B cell (primary cell): ENCODE measurements at regions not wholly inside any gene's neighbourhood (a gene's known extent, or its start where the extent isn't known, plus 50 kb on each side); places are given as distances from the start of the nearest gene placed in this dataset. TPM values are rescaled to one million over a fixed set of nuclear protein-coding genes. Genes with fewer than 3 reads are reported as not detected.

Source experiments
- ATAC-seq: fragments of 200-7000 bp; cut with Tn5 transposase; one replicate; pipeline ENCODE4 v1.10.0; 2021; ENCODE audit warnings: low read depth, mild to moderate bottlenecking, moderate number of reproducible peaks, moderate library complexity
- CTCF ChIA-PET: fragments of 350-600 bp; sonication (Branson Sonifier 250); formaldehyde crosslinking; loops from one replicate; lab custom pipeline; 2021; ENCODE audit warnings: antibody characterized with exemption, inconsistent platforms; lab: Charles Lee
- POLR2A ChIA-PET: fragments of 350-600 bp; sonication (Branson Sonifier 250); formaldehyde crosslinking; loops from one replicate; lab custom pipeline; 2021; ENCODE audit warnings: antibody characterized with exemption; lab: Charles Lee
- DNase-seq: peaks from one replicate; pipeline ENCODE4 v3.0.0; 2013
- H2AFZ ChIP-seq: 2 replicates; pipeline ENCODE4 v1.6.1; 2012; ENCODE audit warnings: mild to moderate bottlenecking, low read depth, low read length; ENCODE audit not compliant: insufficient read depth, poor library complexity, severe bottlenecking
- H3K27ac ChIP-seq, 2 donors: 1 replicate in 1 of 2; 2 replicates in 1 of 2; pipeline ENCODE4 v1.5.1; 2012 to 2013; ENCODE audit warnings: low read length in 2 of 2, mild to moderate bottlenecking in 2 of 2, moderate library complexity in 1 of 2
- H3K27me3 ChIP-seq, 4 experiments: fragments of 200-600 bp in 1 of 4; sonication (generic) in 1 of 4; replicated peaks in 1 of 4; 1 replicate in 2 of 4; 2 replicates in 2 of 4; pipeline versions ENCODE4 v1.6.1 to v1.7.0; 2013 to 2016; ENCODE audit warnings: low read length in 3 of 4, mild to moderate bottlenecking in 2 of 4, mixed read lengths in 1 of 4, moderate library complexity in 1 of 4; ENCODE audit not compliant: insufficient read depth in 4 of 4, control insufficient read depth in 3 of 4; ENCODE audit errors: control extremely low read depth in 1 of 4
- H3K36me3 ChIP-seq, 2 experiments: replicated peaks in 1 of 2; 1 replicate in 1 of 2; 2 replicates in 1 of 2; pipeline versions ENCODE4 v1.6.1 to v1.7.1; 2013; ENCODE audit warnings: low read length in 1 of 2; ENCODE audit not compliant: insufficient read depth in 2 of 2, control insufficient read depth in 1 of 2; ENCODE audit errors: control extremely low read depth in 1 of 2, extremely low read depth in 1 of 2
- H3K4me1 ChIP-seq, 2 donors: fragments of 200-600 bp in 1 of 2; sonication (generic) in 1 of 2; 1 replicate in 1 of 2; 2 replicates in 1 of 2; pipeline versions ENCODE4 v1.5.1 to v1.6.1; 2013 to 2017; ENCODE audit warnings: low read length in 2 of 2; ENCODE audit not compliant: control insufficient read depth in 2 of 2, insufficient read depth in 2 of 2
- H3K4me2 ChIP-seq: replicated peaks from 2 replicates; pipeline ENCODE3; 2012; ENCODE audit warnings: mild to moderate bottlenecking, low read depth, low read length; ENCODE audit not compliant: poor library complexity, severe bottlenecking
- H3K4me3 ChIP-seq, 5 experiments: fragments of 200-600 bp in 1 of 5; sonication (generic) in 1 of 5; 1 replicate in 3 of 5; 2 replicates in 2 of 5; pipeline versions ENCODE4 v1.5.1 to v1.7.0; 2011 to 2016; ENCODE audit warnings: low read length in 4 of 5, mild to moderate bottlenecking in 4 of 5, low read depth in 2 of 5, control low read depth in 1 of 5, moderate library complexity in 1 of 5; ENCODE audit not compliant: insufficient read depth in 1 of 5; ENCODE audit errors: control extremely low read depth in 1 of 5, extremely low read depth in 1 of 5
- H3K79me2 ChIP-seq: fragments of 200-600 bp; sonication (generic); one replicate; pipeline ENCODE4 v1.6.0; 2016; ENCODE audit warnings: low read length; ENCODE audit not compliant: control insufficient read depth, insufficient read depth
- H3K9ac ChIP-seq: fragments of 200-600 bp; sonication (generic); 2 replicates; pipeline ENCODE4 v1.6.1; 2017; ENCODE audit warnings: mild to moderate bottlenecking, low read length, moderate library complexity
- H3K9me3 ChIP-seq, 3 donors: one replicate each; pipeline versions ENCODE4 v1.6.1 to v1.7.1; 2013; ENCODE audit warnings: low read length in 2 of 3; ENCODE audit not compliant: control insufficient read depth in 2 of 3, insufficient read depth in 1 of 3; ENCODE audit errors: control extremely low read depth in 1 of 3
- H4K20me1 ChIP-seq: 2 replicates; pipeline ENCODE4 v1.6.0; 2012; ENCODE audit warnings: mild to moderate bottlenecking, low read length; ENCODE audit not compliant: insufficient read depth, control insufficient read depth, poor library complexity, severe bottlenecking
- H3K27ac Mint-ChIP-seq: one replicate; pipeline ENCODE4 v1.8.0; 2021; ENCODE audit warnings: mixed read lengths
- H3K27me3 Mint-ChIP-seq: one replicate; pipeline ENCODE4 v1.8.0; 2021; ENCODE audit warnings: mixed read lengths
- H3K4me1 Mint-ChIP-seq: one replicate; pipeline ENCODE4 v1.8.0; 2021; ENCODE audit warnings: mixed read lengths
- H3K4me3 Mint-ChIP-seq: one replicate; pipeline ENCODE4 v1.8.0; 2021; ENCODE audit warnings: mixed read lengths
- H3K9me3 Mint-ChIP-seq: one replicate; pipeline ENCODE4 v1.8.0; 2022; ENCODE audit warnings: mixed read lengths; ENCODE audit not compliant: insufficient read depth
- CTCF ChIP-seq: fragments of 200-600 bp; IDR thresholded peaks from one replicate; pipeline ENCODE4 v1.8.0; 2022; ENCODE audit warnings: antibody characterized with exemption, mild to moderate bottlenecking
- EZH2 ChIP-seq: IDR thresholded peaks from 2 replicates; pipeline ENCODE4 v1.6.1; 2012; ENCODE audit warnings: borderline replicate concordance, low read depth, mild to moderate bottlenecking, moderate library complexity, low read length; ENCODE audit not compliant: insufficient read depth, poor library complexity, severe bottlenecking
- WGBS: methylation state at CpG from one replicate; pipeline ENCODE4 v1.1.5; 2013; ENCODE audit warnings: missing lambda C conversion rate; ENCODE audit not compliant: insufficient coverage; 5-methylcytosine and 5-hydroxymethylcytosine counted together
- intact Hi-C: fragments of 100-400 bp; cut with micrococcal nuclease; formaldehyde crosslinking; loops from one replicate; pipeline ENCODE4 v1.10.0; 2022
- small RNA-seq: library from RNA; depleted of rRNA; stranded (forward); fragments of <200 nt; gene quantifications from one replicate; pipeline ENCODE3, GENCODE V24; 2012; ENCODE audit warnings: low replicate concordance, low read depth; ENCODE audit not compliant: insufficient read length

DNA sequence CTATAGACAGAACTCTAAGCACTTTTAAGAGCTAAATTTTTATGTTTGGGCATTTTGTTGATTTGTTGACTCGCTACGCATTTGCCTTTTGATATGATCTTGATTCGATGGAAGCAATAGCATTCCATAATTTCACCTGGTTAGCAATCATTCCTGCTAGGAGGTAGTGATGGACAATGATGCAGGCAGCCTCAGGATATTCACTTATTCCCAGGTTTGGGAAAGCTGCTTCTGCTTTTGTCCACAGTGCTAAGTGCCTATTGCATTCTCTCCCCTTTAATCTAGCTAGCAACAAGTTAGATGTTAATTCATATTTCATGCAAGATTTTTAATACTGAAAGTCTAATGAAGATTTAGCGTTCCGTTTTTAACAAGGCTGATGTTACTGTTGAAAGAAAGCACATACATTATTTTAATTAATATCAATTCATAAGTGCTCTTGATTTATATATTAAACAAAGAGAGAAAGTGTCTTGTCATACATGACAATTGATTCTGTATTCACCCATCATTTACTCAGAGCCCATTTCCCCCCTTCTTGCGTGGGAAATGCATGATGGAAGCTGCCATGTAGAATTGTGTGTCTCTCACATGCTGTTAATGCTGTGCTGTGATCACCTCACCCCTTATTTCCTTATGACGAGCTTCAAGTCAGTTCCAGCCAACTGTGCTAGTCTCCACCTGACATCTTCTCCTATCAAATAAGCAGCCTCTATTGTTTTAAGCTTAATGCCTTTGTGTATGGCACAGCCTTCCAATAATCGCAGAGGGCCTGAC, 53.0 kb upstream of the TMCO5A start:
- no peaks in the 10 kb centered on the region for H4K20me1 ChIP-seq
- no peak overlapping the region for H3K4me3 ChIP-seq
- H3K9me3 ChIP-seq, result no peaks in the 10 kb centered on the region
- H3K4me1 Mint-ChIP-seq, result no peaks in the 10 kb centered on the region
- no peaks in the 10 kb centered on the region for H3K36me3 ChIP-seq
- H2AFZ ChIP-seq, result no peak overlapping the region
- no peak overlapping the region for H3K27ac ChIP-seq
- no peak overlapping the region for H3K27ac Mint-ChIP-seq
- no peak overlapping the region for H3K9ac ChIP-seq
- no peak overlapping the region for H3K4me2 ChIP-seq
- 67% methylated on average over 1 of the region's 8 CpGs for WGBS
- H3K4me1 ChIP-seq, result no peaks in the 10 kb centered on the region
- TF ChIP-seq CTCF, result no peak
- TF ChIP-seq EZH2, result no peak
- ATAC-seq (no peak), DNase-seq (no peak)
- no peaks in the 10 kb centered on the region for H3K9me3 Mint-ChIP-seq
- ChIA-PET POLR2A (no interaction called here), CTCF (interaction anchor here (2.3 kb wide), 1 partner anchor 10 kb away, joined by 12 read pairs; no protein-coding TSS in a partner anchor)
- peaks cover 18% of the 10 kb centered on the region for H3K27me3 Mint-ChIP-seq
- no peaks in the 10 kb centered on the region for H3K27me3 ChIP-seq
- no peak overlapping the region for H3K4me3 Mint-ChIP-seq
- no peaks in the 10 kb centered on the region for H3K79me2 ChIP-seq
- intact Hi-C loops, result no loop called here

DNA sequence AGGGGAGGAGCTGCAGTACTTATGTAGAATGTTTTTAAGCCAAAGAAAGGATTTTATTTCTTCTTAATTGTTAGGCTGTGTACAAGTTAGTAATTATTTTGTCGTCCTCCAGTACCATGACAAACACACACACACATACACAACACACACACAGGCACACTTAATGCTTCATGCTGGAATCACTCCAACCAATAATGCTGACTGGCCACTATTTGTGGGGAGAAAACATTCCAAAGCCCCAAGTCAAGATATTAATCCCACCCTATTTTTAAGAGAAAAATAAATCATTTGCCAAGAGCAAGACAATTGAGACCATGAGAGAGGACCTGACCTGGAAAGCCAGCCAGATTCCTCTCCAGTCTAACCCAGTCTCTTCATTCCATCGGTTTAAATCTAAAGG, 51.8 kb upstream of the TMCO5A start:
- Histone ChIP-seq H3K79me2 (no peaks in the 10 kb centered on the region), H3K4me2 (no peak overlapping the region), H3K27ac (no peak overlapping the region), H3K9me3 (no peaks in the 10 kb centered on the region), H2AFZ (no peak overlapping the region), H3K9ac (no peak overlapping the region), H3K4me1 (no peaks in the 10 kb centered on the region), H3K36me3 (no peaks in the 10 kb centered on the region), H4K20me1 (no peaks in the 10 kb centered on the region), H3K4me3 (no peak overlapping the region), H3K27me3 (no peaks in the 10 kb centered on the region)
- Mint-ChIP-seq H3K4me3 (no peak overlapping the region), H3K27ac (no peak overlapping the region), H3K9me3 (no peaks in the 10 kb centered on the region), H3K4me1 (no peaks in the 10 kb centered on the region), H3K27me3 (peaks cover 18% of the 10 kb centered on the region)
- DNase-seq (no peak), ATAC-seq (no peak)
- TF ChIP-seq EZH2 (no peak), CTCF (no peak)
- CTCF ChIA-PET, result interaction anchor here (2.3 kb wide), 1 partner anchor 9 kb away, joined by 12 read pairs; no protein-coding TSS in a partner anchor
- POLR2A ChIA-PET, result no interaction called here
- no CpG with 5 or more reads among the region's 2 CpGs for WGBS
- intact Hi-C loops, result no loop called here

Small RNA genes in the stretch of these regions (small RNA-seq; reads per million reads assigned to genes)
- not detected for gene RF00017
